Hepatocyte (in vitro differentiated cells): ENCODE measurements at regions not wholly inside any gene's neighbourhood (a gene's known extent, or its start where the extent isn't known, plus 50 kb on each side); places are given as distances from the start of the nearest gene placed in this dataset.
"Not testable (repeated sequence)": the region's sequence is repeated elsewhere in the genome, so short reads cannot be mapped to it uniquely, and the experiment has no call there.

Experiments
- CTCF ChIP-seq: fragments of 200-600 bp; sonication (generic); IDR thresholded peaks from 2 replicates; pipeline ENCODE4 v1.5.1; 2016; ENCODE audit warnings: antibody characterized with exemption, mild to moderate bottlenecking; ENCODE audit not compliant: poor library complexity
- EZH2 ChIP-seq: fragments of 200-600 bp; sonication (generic); IDR thresholded peaks from 2 replicates; pipeline ENCODE4 v1.6.1; 2016; ENCODE audit warnings: antibody characterized with exemption, mild to moderate bottlenecking, borderline replicate concordance

- not testable (repeated sequence) for TF ChIP-seq CTCF, EZH2
Measured at GRCh38 chr3:75432885-75433284, 231.2 kb upstream of the FRG2C start.
